Esophagus muscularis mucosa (tissue), 4 donors: ENCODE measurements at regions not wholly inside any gene's neighbourhood (a gene's known extent, or its start where the extent isn't known, plus 50 kb on each side); places are given as distances from the start of the nearest gene placed in this dataset.

ENCODE experiments used
- DNase-seq: peaks from one replicate; pipeline ENCODE4 v3.0.0-alpha.2; 2017; ENCODE audit errors: extremely low spot score
- H3K27ac ChIP-seq, 4 donors: fragments of 200-600 bp; sonication (generic); replicated peaks in 1 of 4; 1 replicate in 3 of 4; 2 replicates in 1 of 4; pipeline ENCODE4 v1.5.1; 2016 to 2019; ENCODE audit warnings: mild to moderate bottlenecking in 1 of 4
- H3K27me3 ChIP-seq, 4 donors: fragments of 200-600 bp; sonication (generic); one replicate each; pipeline versions ENCODE4 v1.5.1 to v1.6.0; 2016 to 2019
- H3K36me3 ChIP-seq, 4 donors: fragments of 200-600 bp; sonication (generic); one replicate each; pipeline ENCODE4 v1.5.1; 2016 to 2019
- H3K4me1 ChIP-seq, 4 donors: fragments of 200-600 bp; sonication (generic); one replicate each; pipeline ENCODE4 v1.5.1; 2016 to 2019
- H3K4me3 ChIP-seq, 4 donors: fragments of 200-600 bp; sonication (generic); 1 replicate in 2 of 4; 2 replicates in 2 of 4; pipeline ENCODE4 v1.5.1; 2016 to 2019; ENCODE audit warnings: mild to moderate bottlenecking in 4 of 4, moderate library complexity in 1 of 4
- H3K9me3 ChIP-seq, 4 donors: fragments of 200-600 bp; sonication (generic); 1 replicate in 3 of 4; 2 replicates in 1 of 4; pipeline ENCODE4 v1.5.1; 2016 to 2019
- CTCF ChIP-seq, 3 experiments: fragments of 200-600 bp in 2 of 3; fragments of 450-650 bp in 1 of 3; sonication (generic) in 2 of 3; IDR thresholded peaks; one replicate each; pipeline ENCODE4 v1.5.1; 2017 to 2019; ENCODE audit warnings: antibody characterized with exemption in 3 of 3, mild to moderate bottlenecking in 2 of 3, moderate library complexity in 1 of 3
- EP300 ChIP-seq: sonication (generic); formaldehyde crosslinking; IDR thresholded peaks from one replicate; pipeline ENCODE4 v1.6.1; 2017; ENCODE audit warnings: antibody characterized with exemption
- POLR2A ChIP-seq: fragments of 450-650 bp; IDR thresholded peaks from one replicate; pipeline ENCODE4 v1.6.1; 2017; ENCODE audit warnings: antibody characterized with exemption, moderate library complexity, mild to moderate bottlenecking, low read depth
- POLR2AphosphoS5 ChIP-seq, 2 donors: sonication (generic); formaldehyde crosslinking; IDR thresholded peaks; one replicate each; pipeline ENCODE4 v1.6.1; 2017; ENCODE audit warnings: antibody characterized with exemption in 2 of 2
- WGBS: methylation state at CpG from one replicate; pipeline ENCODE4 v1.1.5; 2018; 5-methylcytosine and 5-hydroxymethylcytosine counted together
- intact Hi-C: fragments of 100-400 bp; cut with DNase I; formaldehyde crosslinking; loops from one replicate; pipeline ENCODE4 v1.15.1; 2023

- no peak overlapping the region for H3K27ac ChIP-seq
- H3K9me3 ChIP-seq: peaks cover 0 to 9% (median 0%) of the 10 kb centered on the region in 4 donors
- TF ChIP-seq POLR2A (no peak), CTCF (IDR thresholded peaks at IDR 0.05) (no peak), POLR2AphosphoS5 (IDR thresholded peaks at IDR 0.05) (no peak), EP300 (no peak)
- H3K36me3 ChIP-seq: no peaks in the 10 kb centered on the region
- H3K4me1 ChIP-seq: no peaks in the 10 kb centered on the region
- H3K4me3 ChIP-seq: no peak overlapping the region
- WGBS: 90% methylated on average over 4 of the region's 4 CpGs
- H3K27me3 ChIP-seq: peaks cover 0 to 25% (median 0%) of the 10 kb centered on the region in 4 donors
- DNase-seq: no peak
- intact Hi-C loops: no loop called here
These were observed 264.9 kb downstream of the BRD1 start for GRCh38 chr22:49562685-49563249.

GRCh38 chr22:49561976-49562375, 265.7 kb downstream of the BRD1 start:
- Histone ChIP-seq H3K36me3 (no peaks in the 10 kb centered on the region), H3K4me1 (no peaks in the 10 kb centered on the region), H3K27ac (no peak overlapping the region), H3K4me3 (no peak overlapping the region), H3K27me3 (peaks cover 0 to 25% (median 0%) of the 10 kb centered on the region in 4 donors), H3K9me3 (peaks cover 0 to 9% (median 0%) of the 10 kb centered on the region in 4 donors)
- intact Hi-C loops: no loop called here
- DNase-seq: no peak
- TF ChIP-seq CTCF (IDR thresholded peaks at IDR 0.05): no peak
- TF ChIP-seq POLR2AphosphoS5 (IDR thresholded peaks at IDR 0.05): no peak
- no peak for TF ChIP-seq POLR2A
- TF ChIP-seq EP300: no peak
- WGBS: 83% methylated on average over 6 of the region's 6 CpGs

- Histone ChIP-seq H3K27me3 (peaks cover 0 to 25% (median 0%) of the 10 kb centered on the region in 4 donors), H3K27ac (no peak overlapping the region), H3K4me1 (no peaks in the 10 kb centered on the region), H3K4me3 (no peak overlapping the region), H3K36me3 (no peaks in the 10 kb centered on the region), H3K9me3 (peaks cover 0 to 9% (median 0%) of the 10 kb centered on the region in 4 donors)
- no peak for DNase-seq
- TF ChIP-seq POLR2A (no peak), POLR2AphosphoS5 (IDR thresholded peaks at IDR 0.05) (no peak), EP300 (no peak), CTCF (IDR thresholded peaks at IDR 0.05) (no peak)
- 77% methylated on average over 4 of the region's 4 CpGs for WGBS
- intact Hi-C loops: no loop called here
These were observed 266.3 kb downstream of the BRD1 start for GRCh38 chr22:49561338-49561737.

- Histone ChIP-seq H3K27me3 (peaks cover 0 to 42% (median 0%) of the 10 kb centered on the region in 4 donors), H3K27ac (no peak overlapping the region), H3K36me3 (no peaks in the 10 kb centered on the region), H3K9me3 (peaks cover 0 to 22% (median 11%) of the 10 kb centered on the region in 4 donors), H3K4me3 (no peak overlapping the region), H3K4me1 (no peaks in the 10 kb centered on the region)
- intact Hi-C loops: no loop called here
- 88% methylated on average over 11 of the region's 11 CpGs for WGBS
- no peak for DNase-seq
- TF ChIP-seq POLR2AphosphoS5 (IDR thresholded peaks at IDR 0.05) (no peak), POLR2A (no peak), EP300 (no peak), CTCF (IDR thresholded peaks at IDR 0.05) (no peak)
These were observed 272.1 kb downstream of the BRD1 start for GRCh38 chr22:49555526-49555925.

GRCh38 chr22:49554741-49555140, 272.9 kb downstream of the BRD1 start:
- 75% methylated on average over 4 of the region's 17 CpGs for WGBS
- Histone ChIP-seq H3K27me3 (peaks cover 0 to 50% (median 0%) of the 10 kb centered on the region in 4 donors), H3K4me1 (no peaks in the 10 kb centered on the region), H3K27ac (no peak overlapping the region), H3K4me3 (no peak overlapping the region), H3K9me3 (peaks cover 0 to 24% (median 12%) of the 10 kb centered on the region in 4 donors), H3K36me3 (no peaks in the 10 kb centered on the region)
- intact Hi-C loops: no loop called here
- no peak for DNase-seq
- no peak for TF ChIP-seq CTCF (IDR thresholded peaks at IDR 0.05)
- no peak for TF ChIP-seq EP300
- TF ChIP-seq POLR2AphosphoS5 (IDR thresholded peaks at IDR 0.05): no peak
- TF ChIP-seq POLR2A: no peak
